Memory B cell (primary cell): ENCODE measurements at regions not wholly inside any gene's neighbourhood (a gene's known extent, or its start where the extent isn't known, plus 50 kb on each side); places are given as distances from the start of the nearest gene placed in this dataset.

Experiments
- ATAC-seq: fragments of 150-1000 bp; cut with Tn5 transposase; 2 replicates; pipeline ENCODE4 v1.10.0; 2021; ENCODE audit warnings: low read depth, mild to moderate bottlenecking, moderate library complexity
- DNase-seq, 2 donors: peaks; one replicate each; pipeline ENCODE4 v3.0.0; 2022; ENCODE audit warnings: low spot score in 2 of 2
- H3K27ac Mint-ChIP-seq: one replicate; pipeline ENCODE4 v1.8.0; 2022; ENCODE audit warnings: mild to moderate bottlenecking, moderate library complexity, mixed read lengths
- H3K27me3 Mint-ChIP-seq: one replicate; pipeline ENCODE4 v1.8.0; 2022; ENCODE audit warnings: mixed read lengths
- H3K36me3 Mint-ChIP-seq: one replicate; pipeline ENCODE4 v1.8.0; 2022; ENCODE audit warnings: mild to moderate bottlenecking, mixed read lengths
- H3K4me1 Mint-ChIP-seq: one replicate; pipeline ENCODE4 v1.8.0; 2022; ENCODE audit warnings: mixed read lengths
- H3K4me3 Mint-ChIP-seq: one replicate; pipeline ENCODE4 v1.8.0; 2022; ENCODE audit warnings: mild to moderate bottlenecking, moderate library complexity, mixed read lengths
- H3K9me3 Mint-ChIP-seq: one replicate; pipeline ENCODE4 v1.8.0; 2022; ENCODE audit warnings: mixed read lengths

DNA sequence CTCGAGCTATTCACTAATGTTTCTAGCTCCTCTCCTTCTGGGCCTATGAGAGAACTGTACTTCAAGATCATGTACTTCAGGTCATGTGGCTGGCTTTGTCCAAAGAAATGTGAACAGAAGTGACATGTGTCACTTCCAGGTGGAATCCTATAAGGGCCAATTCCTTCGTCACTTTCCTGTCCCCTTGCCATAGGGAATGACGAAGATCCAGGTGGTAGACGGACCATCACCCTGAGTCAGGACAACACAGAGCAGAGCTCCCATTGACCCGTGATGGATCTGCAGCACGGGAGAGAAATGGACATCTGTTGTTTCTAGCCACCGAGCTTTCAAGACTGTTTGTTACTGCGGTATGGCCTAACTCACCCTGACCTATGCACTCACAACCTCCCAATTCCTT, 157.0 kb downstream of the DRD1 start:
- H3K4me1 Mint-ChIP-seq: no peaks in the 10 kb centered on the region
- no peaks in the 10 kb centered on the region for H3K36me3 Mint-ChIP-seq
- H3K9me3 Mint-ChIP-seq: peaks cover 3% of the 10 kb centered on the region
- no peak overlapping the region for H3K27ac Mint-ChIP-seq
- H3K27me3 Mint-ChIP-seq: peaks cover 3% of the 10 kb centered on the region
- no peak overlapping the region for H3K4me3 Mint-ChIP-seq
- DNase-seq (no peak), ATAC-seq (no peak)

DNA sequence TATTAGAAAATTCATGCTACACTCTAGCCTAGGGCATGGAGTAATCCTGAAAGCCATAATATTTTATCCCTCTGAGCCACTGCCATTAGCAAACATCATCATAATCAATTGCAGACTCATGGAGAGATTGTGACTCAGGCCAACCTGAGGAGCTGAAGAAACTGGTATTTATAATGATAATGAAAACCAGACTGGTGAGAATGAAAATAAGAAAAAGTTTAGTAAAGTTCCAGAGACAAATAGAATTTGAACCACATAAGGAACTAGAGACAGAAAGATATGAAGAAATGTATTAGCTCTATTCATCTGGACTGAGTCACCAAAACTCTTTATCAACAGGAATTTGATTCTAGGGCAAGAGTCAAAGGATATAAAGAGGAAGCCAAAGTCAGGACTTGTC, 158.7 kb downstream of the DRD1 start:
- H3K36me3 Mint-ChIP-seq: no peaks in the 10 kb centered on the region
- H3K9me3 Mint-ChIP-seq: peaks cover 5% of the 10 kb centered on the region
- peaks cover 3% of the 10 kb centered on the region for H3K27me3 Mint-ChIP-seq
- no peak overlapping the region for H3K27ac Mint-ChIP-seq
- no peak for ATAC-seq
- no peaks in the 10 kb centered on the region for H3K4me1 Mint-ChIP-seq
- no peak for DNase-seq
- H3K4me3 Mint-ChIP-seq: no peak overlapping the region

DNA sequence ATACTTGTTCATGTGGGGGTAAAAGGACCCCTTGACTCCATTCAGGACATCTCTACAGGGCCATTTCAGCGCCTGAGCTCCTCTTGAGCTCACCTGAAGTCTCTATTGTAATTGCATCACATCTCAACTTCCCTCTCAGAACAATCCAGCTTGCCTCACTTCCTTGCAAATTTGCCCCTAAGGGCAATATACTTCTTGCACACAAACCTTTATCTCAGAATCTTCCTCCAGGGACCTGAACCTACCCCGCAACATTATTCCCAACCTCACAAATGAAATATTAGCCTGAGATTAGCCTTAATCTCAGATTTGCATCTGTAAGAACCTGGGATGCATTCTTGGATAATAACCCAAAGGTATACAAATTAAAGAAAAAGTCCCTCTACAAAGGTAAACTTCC, 159.2 kb downstream of the DRD1 start:
- peaks cover 3% of the 10 kb centered on the region for H3K27me3 Mint-ChIP-seq
- DNase-seq (no peak), ATAC-seq (no peak)
- H3K4me3 Mint-ChIP-seq: no peak overlapping the region
- H3K9me3 Mint-ChIP-seq: peaks cover 5% of the 10 kb centered on the region
- H3K27ac Mint-ChIP-seq: no peak overlapping the region
- no peaks in the 10 kb centered on the region for H3K4me1 Mint-ChIP-seq
- H3K36me3 Mint-ChIP-seq: no peaks in the 10 kb centered on the region

- no peak overlapping the region for H3K4me3 Mint-ChIP-seq
- H3K27ac Mint-ChIP-seq: no peak overlapping the region
- ATAC-seq (no peak), DNase-seq (no peak)
- H3K9me3 Mint-ChIP-seq: peaks cover 6% of the 10 kb centered on the region
- peaks cover 3% of the 10 kb centered on the region for H3K27me3 Mint-ChIP-seq
- no peaks in the 10 kb centered on the region for H3K36me3 Mint-ChIP-seq
- no peaks in the 10 kb centered on the region for H3K4me1 Mint-ChIP-seq
These were observed 161.3 kb downstream of the DRD1 start for GRCh38 chr5:175282611-175283225.

DNA sequence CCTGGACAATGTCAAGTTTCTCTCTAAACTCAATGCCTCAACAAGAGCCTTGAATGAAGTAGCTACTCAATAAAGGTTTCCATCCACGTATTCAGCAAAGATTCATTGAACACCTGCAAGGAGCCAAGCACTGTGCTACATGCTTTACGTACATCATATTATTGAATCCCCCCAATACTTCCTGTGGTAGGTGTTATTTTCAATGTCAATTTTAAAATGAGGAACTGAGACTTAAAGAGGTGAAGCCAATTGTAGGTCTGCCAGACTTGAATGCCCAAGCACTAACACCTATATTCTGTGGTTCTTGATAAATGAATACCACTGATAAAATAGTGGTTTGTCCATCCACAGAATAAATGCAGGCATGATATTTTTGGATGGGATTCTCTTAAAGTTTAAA, 162.3 kb downstream of the DRD1 start:
- Mint-ChIP-seq H3K9me3 (peaks cover 6% of the 10 kb centered on the region), H3K36me3 (no peaks in the 10 kb centered on the region), H3K4me3 (no peak overlapping the region), H3K27ac (no peak overlapping the region), H3K27me3 (peaks cover 3% of the 10 kb centered on the region), H3K4me1 (no peaks in the 10 kb centered on the region)
- DNase-seq (no peak), ATAC-seq (no peak)

GRCh38 chr5:175281257-175281656, 162.7 kb downstream of the DRD1 start:
- ATAC-seq (no peak), DNase-seq (no peak)
- Mint-ChIP-seq H3K27me3 (peaks cover 3% of the 10 kb centered on the region), H3K4me1 (no peaks in the 10 kb centered on the region), H3K36me3 (no peaks in the 10 kb centered on the region), H3K9me3 (peaks cover 6% of the 10 kb centered on the region), H3K27ac (no peak overlapping the region), H3K4me3 (no peak overlapping the region)

DNA sequence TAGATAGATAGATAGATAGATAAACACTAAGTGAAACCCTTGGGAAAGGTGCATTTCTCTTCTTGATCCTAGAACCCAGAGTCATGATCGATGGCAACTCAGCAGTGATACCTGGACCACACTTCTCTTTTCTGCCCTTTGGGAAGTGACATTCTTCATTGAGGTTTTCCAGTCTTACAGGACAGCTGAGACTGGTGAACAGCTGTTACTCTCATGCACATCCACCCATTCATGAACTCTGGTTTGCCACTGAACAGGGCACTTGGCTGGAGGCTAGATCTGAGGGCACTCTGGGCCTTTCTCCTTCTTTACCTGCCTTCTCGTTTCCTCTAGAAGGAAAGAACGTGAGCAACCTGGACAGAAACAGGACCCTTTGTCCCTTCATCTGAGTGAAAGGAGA, 164.5 kb downstream of the DRD1 start:
- no peak overlapping the region for H3K27ac Mint-ChIP-seq
- H3K4me1 Mint-ChIP-seq: no peaks in the 10 kb centered on the region
- H3K36me3 Mint-ChIP-seq: no peaks in the 10 kb centered on the region
- H3K27me3 Mint-ChIP-seq: peaks cover under 1% of the 10 kb centered on the region
- H3K4me3 Mint-ChIP-seq: no peak overlapping the region
- DNase-seq (no peak), ATAC-seq (no peak)
- peaks cover 6% of the 10 kb centered on the region for H3K9me3 Mint-ChIP-seq

GRCh38 chr5:175275748-175276147, 168.2 kb downstream of the DRD1 start:
- Mint-ChIP-seq H3K9me3 (peaks cover 6% of the 10 kb centered on the region), H3K27ac (no peak overlapping the region), H3K27me3 (no peaks in the 10 kb centered on the region), H3K4me1 (no peaks in the 10 kb centered on the region), H3K36me3 (no peaks in the 10 kb centered on the region), H3K4me3 (no peak overlapping the region)
- DNase-seq (no peak), ATAC-seq (no peak)

DNA sequence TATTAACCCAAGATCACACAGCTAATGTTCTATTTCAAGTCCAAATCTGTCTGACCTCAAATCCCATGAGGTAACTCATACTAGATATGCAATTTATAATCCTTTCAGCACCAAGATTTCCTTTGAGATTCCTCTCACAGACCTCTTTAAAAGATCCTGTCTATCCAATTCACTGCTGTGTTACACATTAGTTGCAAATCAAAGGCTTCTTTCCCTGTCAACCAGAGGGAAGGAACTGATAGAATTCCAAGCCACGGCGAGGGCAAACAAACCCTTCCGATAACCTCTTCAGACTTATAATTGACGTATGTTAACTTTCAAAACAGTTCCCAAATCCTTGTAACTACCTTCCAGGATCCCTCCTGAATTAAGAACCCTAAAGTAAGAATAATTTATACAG, 168.9 kb downstream of the DRD1 start:
- H3K27me3 Mint-ChIP-seq: no peaks in the 10 kb centered on the region
- no peak for ATAC-seq
- H3K27ac Mint-ChIP-seq: no peak overlapping the region
- H3K36me3 Mint-ChIP-seq: no peaks in the 10 kb centered on the region
- H3K4me1 Mint-ChIP-seq: no peaks in the 10 kb centered on the region
- H3K9me3 Mint-ChIP-seq: peaks cover 6% of the 10 kb centered on the region
- no peak overlapping the region for H3K4me3 Mint-ChIP-seq
- no peak for DNase-seq

DNA sequence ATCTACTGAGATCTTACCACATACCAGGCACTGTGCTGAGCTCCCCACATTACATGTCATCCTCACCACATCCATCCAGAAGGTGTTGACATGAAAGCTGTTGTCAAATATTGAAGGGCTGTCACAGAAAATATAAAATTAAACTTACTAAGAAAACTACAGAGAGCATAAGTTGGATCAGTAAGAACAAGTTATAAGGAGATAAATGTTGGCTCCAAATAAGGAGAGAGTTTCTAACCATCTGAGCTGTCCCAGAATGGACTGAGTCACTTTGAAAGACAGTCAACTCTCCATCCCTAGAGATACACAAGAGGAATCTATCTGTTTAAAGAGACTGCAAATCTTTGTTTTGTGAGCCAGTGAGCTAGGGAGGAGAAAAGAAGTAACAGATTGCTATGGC, 169.8 kb downstream of the DRD1 start:
- Mint-ChIP-seq H3K36me3 (no peaks in the 10 kb centered on the region), H3K9me3 (peaks cover 5% of the 10 kb centered on the region), H3K4me3 (no peak overlapping the region), H3K4me1 (no peaks in the 10 kb centered on the region), H3K27ac (no peak overlapping the region), H3K27me3 (no peaks in the 10 kb centered on the region)
- ATAC-seq: no peak
- no peak for DNase-seq

GRCh38 chr5:175264406-175264805, 179.6 kb downstream of the DRD1 start:
- DNase-seq (no peak), ATAC-seq (no peak)
- Mint-ChIP-seq H3K27me3 (no peaks in the 10 kb centered on the region), H3K36me3 (no peaks in the 10 kb centered on the region), H3K4me1 (no peaks in the 10 kb centered on the region), H3K9me3 (peaks cover 11% of the 10 kb centered on the region), H3K27ac (no peak overlapping the region), H3K4me3 (no peak overlapping the region)

DNA sequence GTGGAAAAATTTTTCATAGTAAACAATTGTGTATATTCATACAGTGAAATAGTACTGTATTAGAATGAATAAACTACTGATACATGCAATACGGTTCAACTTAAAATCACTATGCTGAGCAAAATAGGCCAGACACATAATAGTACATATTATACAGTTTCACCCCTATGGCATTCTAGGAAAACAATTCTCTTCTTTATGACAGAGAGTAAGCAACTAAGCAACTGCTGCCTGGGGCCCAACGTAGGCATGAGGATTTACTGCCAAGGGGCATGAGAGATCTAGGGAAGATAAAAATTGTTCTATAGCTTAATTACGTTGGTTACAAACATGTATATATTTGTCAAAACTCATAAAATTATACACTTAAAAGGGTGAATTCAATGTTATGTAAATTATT, 180.2 kb downstream of the DRD1 start:
- no peaks in the 10 kb centered on the region for H3K27me3 Mint-ChIP-seq
- ATAC-seq: no peak
- H3K4me3 Mint-ChIP-seq: no peak overlapping the region
- H3K9me3 Mint-ChIP-seq: peaks cover 11% of the 10 kb centered on the region
- DNase-seq: no peak
- no peaks in the 10 kb centered on the region for H3K36me3 Mint-ChIP-seq
- no peaks in the 10 kb centered on the region for H3K4me1 Mint-ChIP-seq
- no peak overlapping the region for H3K27ac Mint-ChIP-seq

DNA sequence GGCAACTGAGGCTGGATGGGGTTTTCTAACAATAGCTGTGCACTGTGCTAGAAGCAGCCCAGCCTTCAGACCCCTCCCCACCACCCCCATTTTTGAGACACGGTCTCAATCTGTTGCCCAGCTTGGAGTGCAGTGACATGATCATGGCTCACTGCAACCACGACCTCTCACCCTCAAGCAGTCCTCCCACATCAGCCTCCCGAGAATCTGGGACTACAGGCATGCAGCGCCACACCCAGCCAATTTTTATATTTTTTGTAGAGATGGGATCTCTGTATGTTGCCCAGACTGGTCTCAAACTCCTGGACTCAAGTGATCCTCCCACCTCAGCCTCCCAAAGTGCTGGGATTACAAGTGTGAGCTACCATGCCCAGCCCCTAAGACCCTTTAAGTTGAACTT, 182.5 kb downstream of the DRD1 start:
- Mint-ChIP-seq H3K4me3 (no peak overlapping the region), H3K27me3 (no peaks in the 10 kb centered on the region), H3K36me3 (no peaks in the 10 kb centered on the region), H3K27ac (no peak overlapping the region), H3K4me1 (no peaks in the 10 kb centered on the region), H3K9me3 (peaks cover 6% of the 10 kb centered on the region)
- DNase-seq: no peak
- no peak for ATAC-seq

DNA sequence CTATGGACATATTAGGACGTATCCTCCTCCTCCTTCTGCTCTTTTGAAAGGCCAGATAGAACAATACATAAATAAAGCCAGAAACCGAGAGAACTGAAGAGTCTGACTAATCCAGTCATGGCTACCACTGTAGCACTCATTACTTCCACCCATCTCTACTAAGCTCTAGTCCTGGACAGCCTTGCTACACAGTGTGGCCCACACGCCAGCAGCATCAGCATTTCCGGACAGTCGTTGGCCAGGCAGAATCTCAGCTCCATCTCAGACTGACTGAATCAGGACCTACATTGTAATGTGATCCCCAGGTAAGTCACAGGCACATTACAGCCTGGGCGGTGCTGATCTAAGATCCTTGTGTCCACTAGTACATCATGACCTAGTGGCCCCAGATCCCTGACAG, 182.9 kb downstream of the DRD1 start:
- Mint-ChIP-seq H3K27ac (no peak overlapping the region), H3K36me3 (no peaks in the 10 kb centered on the region)
- ATAC-seq: no peak

GRCh38 chr5:175257847-175258194, 186.2 kb downstream of the DRD1 start:
- no peak overlapping the region for H3K27ac Mint-ChIP-seq
- no peak overlapping the region for H3K4me3 Mint-ChIP-seq
- peaks cover 4% of the 10 kb centered on the region for H3K9me3 Mint-ChIP-seq
- H3K4me1 Mint-ChIP-seq: no peaks in the 10 kb centered on the region
- peaks cover 1% of the 10 kb centered on the region for H3K27me3 Mint-ChIP-seq
- ATAC-seq: no peak
- no peak for DNase-seq
- no peaks in the 10 kb centered on the region for H3K36me3 Mint-ChIP-seq

More for the DNA sequence above, 182.9 kb downstream of the DRD1 start:
- no peaks in the 10 kb centered on the region for H3K4me1 Mint-ChIP-seq
- peaks cover 6% of the 10 kb centered on the region for H3K9me3 Mint-ChIP-seq
- no peaks in the 10 kb centered on the region for H3K27me3 Mint-ChIP-seq
- no peak for DNase-seq
- H3K4me3 Mint-ChIP-seq: no peak overlapping the region
